GM19395 (cell line): ENCODE measurements at regions not wholly inside any gene's neighbourhood (a gene's known extent, or its start where the extent isn't known, plus 50 kb on each side); places are given as distances from the start of the nearest gene placed in this dataset.

Experiments
- ATAC-seq: cut with Tn5 transposase; IDR thresholded peaks from one replicate; pipeline ENCODE4 v1.9.1; 2021; ENCODE audit warnings: mild to moderate bottlenecking, moderate library complexity; ENCODE audit not compliant: unreplicated experiment

DNA sequence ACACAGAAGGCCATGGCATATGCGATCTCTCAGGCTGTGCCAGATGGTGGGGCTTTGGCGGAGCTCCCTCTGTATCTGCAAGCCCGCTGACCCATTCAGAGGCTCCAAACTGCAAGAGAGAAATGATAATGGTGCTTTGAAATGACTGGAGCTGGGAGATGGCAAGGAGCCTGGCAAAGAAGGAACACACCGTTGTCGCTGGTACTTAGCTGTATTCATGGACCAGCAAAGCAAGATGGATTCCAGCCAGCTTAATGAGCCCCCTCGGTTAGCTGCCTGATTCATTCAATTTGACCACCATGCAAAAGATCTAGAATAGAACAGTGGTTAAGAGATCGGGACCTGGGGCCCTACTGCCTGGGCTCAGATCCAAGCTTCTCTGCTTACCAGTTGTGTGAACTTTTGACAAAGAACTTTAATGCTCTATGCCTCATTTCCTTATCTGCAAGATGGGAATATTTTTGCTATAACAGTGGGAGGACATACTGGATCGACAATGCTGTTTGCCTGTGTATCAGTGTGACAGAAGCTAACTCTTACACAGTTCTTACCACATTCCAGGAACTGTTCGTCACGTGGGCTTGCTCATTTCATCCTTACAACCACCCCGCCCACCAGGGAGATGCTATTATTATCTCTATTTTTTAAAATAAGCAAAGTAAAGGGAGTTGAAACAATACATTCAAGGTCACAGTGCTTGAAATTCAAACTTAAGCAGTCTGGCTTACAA lies 317.8 kb upstream of the SULF2 start:
- no peak for ATAC-seq

GRCh38 chr20:48102076-48102787 lies 317.0 kb upstream of the SULF2 start:
- ATAC-seq, result no peak

DNA sequence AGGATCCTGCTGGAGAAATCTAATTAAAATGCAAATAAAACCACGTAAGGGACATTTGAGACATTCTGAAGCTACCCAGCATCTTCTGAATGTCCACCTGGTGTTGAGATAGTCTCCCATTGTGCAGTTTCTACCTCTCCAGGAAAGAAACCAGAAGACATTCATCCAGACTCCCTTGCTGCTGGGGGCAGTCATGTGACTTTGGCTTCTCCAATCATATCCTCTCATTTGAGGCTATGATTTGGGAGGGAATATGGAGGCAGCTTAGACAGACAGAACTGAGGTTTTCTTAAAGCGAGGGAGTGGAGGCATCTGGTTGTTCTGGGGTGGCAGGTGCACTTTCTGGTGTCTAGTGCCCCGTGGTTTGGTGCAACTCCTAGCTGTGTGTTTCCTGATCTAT lies 315.2 kb upstream of the SULF2 start:
- ATAC-seq, result no peak

- no peak for ATAC-seq
These were observed 313.6 kb upstream of the SULF2 start for GRCh38 chr20:48098866-48099265.

DNA sequence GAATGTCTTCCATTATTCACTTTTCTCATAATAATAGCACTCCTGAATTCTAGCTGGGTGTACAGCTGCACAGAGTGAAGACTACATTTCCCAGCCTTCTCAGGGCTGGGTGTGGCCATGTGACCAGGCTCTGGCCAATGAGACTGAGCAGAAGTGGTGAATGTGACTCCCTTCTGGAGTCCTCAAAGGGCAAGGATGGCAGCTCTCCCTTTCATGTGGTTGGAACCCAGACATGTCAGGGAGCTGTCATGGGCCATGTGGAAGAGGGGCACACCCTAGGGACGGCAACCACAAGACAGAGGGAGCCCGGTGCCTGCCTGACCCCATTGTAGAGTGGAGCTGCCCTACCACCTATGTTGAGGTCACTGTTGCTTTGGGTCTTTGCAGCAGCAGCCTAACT lies 312.8 kb upstream of the SULF2 start:
- ATAC-seq, result no peak

DNA sequence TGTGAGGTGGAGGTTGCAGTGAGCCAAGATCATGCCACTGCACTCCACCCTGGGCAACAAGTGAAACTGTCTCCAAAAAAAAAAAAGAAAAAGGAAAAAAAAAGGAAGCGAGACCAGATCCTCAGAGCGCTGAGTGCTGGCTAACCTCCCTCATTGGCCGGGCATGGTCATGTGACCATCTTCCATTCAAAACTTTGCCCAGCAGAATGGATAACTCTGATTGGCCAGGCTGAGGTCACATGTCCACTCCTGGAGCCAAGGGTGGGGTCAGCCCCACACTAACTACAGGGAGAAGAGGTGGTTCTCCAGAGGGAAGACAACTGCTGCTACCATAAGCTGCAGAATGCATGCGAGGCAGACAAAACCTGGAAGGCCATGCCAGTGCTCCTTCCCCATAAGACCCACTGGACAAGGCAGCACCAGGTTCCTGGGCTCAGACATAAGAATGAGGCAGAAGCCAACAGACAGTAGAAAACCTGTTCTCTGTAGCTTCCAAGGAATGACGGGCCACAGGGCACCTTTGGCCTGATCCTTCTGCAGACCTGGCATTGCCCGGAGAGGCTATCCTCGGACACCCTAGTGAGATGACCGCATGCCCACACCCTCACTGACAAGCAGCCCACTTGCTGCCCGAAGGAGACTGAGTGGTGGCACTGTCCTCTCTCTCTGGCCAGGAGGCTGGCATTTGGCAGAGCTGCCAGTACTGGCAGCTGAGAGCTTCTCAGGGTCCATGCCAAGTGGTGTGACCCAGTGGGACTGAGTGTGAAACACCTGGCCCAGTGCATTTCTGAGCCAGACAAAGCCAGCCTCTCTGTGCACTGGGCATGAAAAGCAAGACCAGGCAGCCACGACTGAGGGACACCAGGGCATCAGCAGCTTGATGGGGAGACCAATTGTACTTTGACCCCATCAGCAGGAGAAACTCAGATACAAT lies 311.9 kb upstream of the SULF2 start:
- no peak for ATAC-seq

- no peak for ATAC-seq
These were observed 311.1 kb upstream of the SULF2 start for GRCh38 chr20:48096212-48096875.

DNA sequence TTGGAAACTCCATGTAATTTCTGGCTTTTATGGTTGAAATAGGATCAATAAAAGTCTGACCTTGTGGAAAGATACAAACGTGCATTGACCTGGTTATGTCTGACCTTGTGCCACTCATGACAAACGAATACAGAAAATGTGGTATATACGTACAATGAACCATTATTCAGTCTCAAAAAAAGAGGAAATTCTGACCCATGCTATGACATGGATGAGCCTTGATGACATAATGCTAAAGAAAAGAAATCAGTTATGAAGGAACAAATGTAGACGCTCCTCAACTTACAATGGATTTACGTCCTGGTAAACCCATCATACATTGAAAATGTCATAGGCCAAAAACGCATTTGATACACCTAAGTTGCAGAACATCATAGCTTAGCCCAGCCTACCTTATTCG lies 309.7 kb upstream of the SULF2 start:
- ATAC-seq, result no peak

DNA sequence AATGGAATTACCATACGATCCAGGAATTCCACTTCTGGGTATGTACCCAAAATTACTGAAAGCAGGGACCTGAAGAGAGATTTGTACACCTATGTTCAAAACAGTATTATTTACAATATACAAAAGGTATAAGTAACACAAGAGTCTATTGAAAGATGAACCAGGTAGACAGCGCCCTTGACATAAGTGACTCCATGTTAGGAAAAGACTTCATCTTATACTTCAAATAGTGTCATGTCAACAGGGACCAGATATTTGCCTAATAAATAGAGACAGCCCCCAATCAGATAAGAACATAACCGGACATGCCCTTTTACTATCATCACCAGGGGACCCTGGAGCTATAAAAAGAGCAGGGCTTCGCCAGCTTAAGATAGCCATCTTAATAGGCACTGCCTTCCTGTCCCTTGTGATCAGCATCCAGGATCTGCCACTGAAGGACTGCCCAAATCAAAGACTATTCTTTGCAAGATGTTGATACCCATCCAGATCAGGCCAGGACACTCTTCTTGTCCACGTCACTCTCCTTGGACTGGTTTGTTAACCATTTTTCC lies 309.0 kb upstream of the SULF2 start:
- ATAC-seq, result no peak

DNA sequence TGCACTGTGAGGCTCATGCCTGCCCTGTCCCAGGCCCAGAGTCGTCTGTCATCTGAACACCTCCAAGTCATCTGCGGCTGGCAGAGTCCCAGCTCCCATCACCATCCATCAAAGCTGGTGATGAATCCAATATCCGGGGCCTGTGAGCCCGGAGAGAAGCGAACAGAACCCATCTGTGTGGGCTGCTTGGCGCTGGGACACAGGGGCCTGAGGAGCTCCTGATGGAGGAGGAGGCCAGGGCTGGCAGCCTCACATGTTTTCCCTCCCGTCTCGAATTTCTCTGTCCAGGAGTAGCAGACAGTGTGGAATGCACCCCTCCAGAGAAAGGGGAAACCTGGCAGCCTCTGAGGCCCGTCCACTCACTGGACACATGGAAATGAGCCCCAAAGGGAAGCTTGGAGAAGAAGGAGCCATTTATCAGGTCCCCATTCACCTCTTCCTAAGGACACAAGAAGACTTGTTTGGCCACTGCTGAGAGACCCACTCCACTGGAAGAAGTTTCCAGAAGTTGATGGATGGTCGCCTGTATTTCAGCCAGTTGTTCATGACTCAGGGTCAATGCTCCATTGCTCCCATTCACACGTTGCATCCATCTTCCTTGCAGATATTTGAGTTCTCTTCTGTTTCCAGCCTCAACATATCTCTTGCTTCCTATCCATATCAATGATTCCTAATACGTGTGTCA lies 307.5 kb upstream of the SULF2 start:
- no peak for ATAC-seq

DNA sequence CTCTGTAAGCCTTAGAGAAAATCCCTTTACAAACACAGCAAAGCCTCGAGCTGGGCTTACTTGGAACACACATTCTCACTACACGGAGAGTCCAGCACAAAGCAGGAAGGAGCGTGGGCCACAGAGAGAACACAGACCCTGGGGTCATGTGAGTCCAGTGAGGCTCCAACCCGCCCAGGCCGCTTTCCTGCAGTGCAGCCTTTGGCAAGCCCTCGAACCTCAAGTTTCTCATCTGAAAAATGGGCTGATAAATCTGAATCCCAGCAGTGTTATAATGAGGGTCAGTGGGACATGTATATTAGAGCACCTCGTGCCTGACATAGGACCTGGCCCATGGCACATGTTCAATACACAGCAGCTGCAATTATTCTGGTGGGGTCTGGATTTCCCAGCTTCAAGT lies 305.5 kb upstream of the SULF2 start:
- ATAC-seq, result no peak

GRCh38 chr20:48090314-48090713 lies 305.0 kb upstream of the SULF2 start:
- ATAC-seq, result no peak

GRCh38 chr20:48080583-48080982 lies 295.3 kb upstream of the SULF2 start:
- no peak for ATAC-seq

DNA sequence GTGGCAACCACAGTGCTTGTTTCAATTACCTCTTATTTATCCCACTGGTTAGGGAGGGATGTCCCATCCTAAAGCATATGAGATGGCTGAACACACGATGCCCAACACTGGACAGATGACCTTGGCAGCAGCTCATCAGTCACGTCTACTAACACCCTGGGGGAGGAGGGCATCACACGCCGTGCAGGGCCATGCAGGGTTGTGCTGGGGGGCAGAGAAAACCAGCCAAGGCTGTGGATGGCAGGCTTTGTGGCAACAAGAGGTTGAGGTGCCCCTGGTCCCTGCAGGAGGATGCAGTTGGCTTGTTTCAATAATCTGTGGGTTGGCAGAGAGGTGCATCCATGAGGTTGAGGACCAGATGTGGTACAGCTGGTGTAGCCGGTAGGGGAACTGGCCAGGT lies 293.7 kb upstream of the SULF2 start:
- no peak for ATAC-seq

DNA sequence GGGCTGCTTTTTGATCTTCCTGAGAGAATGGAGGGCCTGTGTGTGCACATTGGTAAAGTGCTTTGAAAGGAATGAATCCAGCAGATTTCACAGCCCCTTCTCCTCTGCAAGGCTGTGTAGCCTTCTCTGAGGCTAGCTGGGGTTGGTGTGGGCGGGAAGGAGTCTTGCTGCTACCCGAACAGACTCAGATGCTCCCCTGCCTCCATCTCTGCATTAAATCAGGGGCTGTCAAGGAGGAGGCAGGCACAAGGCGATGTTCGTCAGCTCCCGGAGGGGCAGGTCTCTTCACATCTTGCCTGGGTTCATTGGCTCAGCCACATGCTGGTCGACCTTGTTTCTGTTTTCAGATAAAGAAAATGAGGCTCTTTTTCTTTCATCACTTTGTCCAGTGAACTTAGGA lies 291.5 kb upstream of the SULF2 start:
- ATAC-seq, result no peak

DNA sequence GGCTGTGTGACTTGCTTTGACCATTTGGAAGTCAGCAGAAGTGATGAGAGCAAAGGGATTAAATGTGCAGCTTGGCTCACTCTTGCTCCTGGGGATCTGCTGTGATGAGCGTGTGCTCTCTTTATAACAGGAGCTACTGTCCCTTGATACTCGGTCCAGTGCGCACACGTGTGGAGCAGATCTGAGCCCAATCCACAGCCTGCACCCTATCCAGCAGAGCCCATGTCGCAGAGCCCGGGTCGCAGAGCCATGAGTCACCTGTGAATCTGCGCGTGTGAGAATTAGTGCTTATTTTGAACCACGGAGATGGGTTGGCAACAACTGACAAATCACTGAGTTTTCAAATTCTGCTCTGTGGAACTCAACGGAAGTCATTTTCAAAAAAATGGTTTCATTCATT lies 291.0 kb upstream of the SULF2 start:
- ATAC-seq, result no peak

DNA sequence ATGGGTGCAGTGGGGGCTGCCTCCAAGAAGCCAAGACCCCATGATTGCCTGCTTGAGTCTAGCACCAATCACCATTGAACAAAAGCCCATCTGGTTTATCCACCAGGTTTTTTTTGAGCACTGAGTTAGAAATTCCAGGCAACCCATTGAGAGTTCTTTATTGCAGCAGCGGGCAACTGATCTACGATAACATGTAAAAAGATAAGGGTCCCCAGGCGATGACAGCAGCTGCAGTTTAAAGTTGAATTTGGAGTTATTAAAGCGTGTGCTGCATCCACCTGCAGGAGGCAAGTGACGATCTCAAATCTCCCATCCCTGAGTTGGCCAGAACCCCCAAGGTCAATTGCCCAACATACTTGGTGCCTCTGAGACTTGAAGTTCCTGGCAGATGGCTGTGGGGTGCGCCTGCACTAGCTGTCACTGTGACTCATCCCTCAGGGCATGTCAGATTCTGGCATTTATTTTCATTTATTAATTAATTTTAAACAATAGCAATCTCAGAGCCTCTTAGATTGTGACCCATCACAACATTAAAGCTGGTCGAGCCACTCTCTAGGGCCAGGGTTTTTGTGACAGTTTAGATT lies 290.4 kb upstream of the SULF2 start:
- ATAC-seq, result no peak

DNA sequence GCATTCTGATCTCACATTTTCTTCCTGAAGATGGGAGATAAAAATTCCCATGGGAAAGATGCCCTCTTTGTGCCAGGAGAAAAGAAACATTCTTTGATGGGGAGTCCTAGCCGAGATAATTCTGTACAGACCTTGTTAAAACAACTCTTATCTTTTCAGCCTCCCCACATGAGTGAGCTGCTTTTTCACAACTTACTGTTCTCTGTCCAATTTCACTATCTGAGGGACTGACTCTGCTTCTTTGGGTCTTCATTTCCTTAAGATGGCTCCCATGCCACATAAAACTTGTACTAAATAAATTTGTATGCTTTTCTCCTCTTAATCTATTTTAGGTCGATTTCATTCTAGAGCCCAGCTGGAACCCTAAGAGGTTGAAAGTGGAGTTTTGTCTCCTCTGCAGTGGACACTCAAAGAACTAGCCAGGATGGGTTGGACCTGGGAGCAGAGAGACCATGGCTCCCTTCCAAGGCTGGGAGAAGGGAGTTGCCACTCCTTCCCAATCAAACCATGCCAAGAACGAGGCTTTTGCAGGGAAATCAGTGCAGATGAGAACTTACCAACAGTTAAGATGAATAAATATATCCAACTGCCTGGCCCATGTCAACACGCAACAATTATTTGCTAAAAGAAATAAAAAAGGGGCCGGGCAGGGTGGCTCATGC lies 285.8 kb upstream of the SULF2 start:
- no peak for ATAC-seq

GRCh38 chr20:48069596-48069995 lies 284.3 kb upstream of the SULF2 start:
- no peak for ATAC-seq
